Epithelial cell of esophagus (primary cell): ENCODE measurements at regions not wholly inside any gene's neighbourhood (a gene's known extent, or its start where the extent isn't known, plus 50 kb on each side); places are given as distances from the start of the nearest gene placed in this dataset.

Experiments
- DNase-seq: peaks from one replicate; pipeline ENCODE4 v3.0.0; 2010; ENCODE audit warnings: low read depth
- H3K4me3 ChIP-seq: 2 replicates; pipeline ENCODE4 v1.5.1; 2011; ENCODE audit warnings: mild to moderate bottlenecking, low read length, control low read depth
- CTCF ChIP-seq: IDR thresholded peaks from 2 replicates; pipeline ENCODE4 v1.5.1; 2011; ENCODE audit warnings: low read depth, mild to moderate bottlenecking, low read length, control low read depth, inconsistent platforms; ENCODE audit not compliant: insufficient read depth; ENCODE audit errors: missing control alignments

DNA sequence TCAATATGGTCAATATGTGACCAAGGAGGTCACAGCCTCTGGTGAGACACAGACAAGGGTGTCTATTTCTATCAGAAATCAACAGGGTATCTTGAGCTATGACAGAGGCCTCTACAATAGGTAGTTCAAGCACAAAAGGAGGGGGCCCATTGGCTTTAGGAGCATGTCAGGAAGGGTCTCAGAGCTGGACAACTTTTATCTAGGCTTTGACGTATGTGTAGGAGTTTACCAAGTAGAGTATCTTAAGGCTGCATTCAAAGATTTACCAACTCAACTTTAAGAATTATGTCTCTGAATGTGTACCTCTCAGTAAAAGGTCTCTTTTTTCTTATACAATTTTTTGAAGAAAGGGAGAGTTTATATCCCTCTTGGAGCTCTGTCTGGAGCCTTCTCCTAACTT, 297.2 kb downstream of the NSG2 start:
- no peak overlapping the region for H3K4me3 ChIP-seq
- no peak for DNase-seq

DNA sequence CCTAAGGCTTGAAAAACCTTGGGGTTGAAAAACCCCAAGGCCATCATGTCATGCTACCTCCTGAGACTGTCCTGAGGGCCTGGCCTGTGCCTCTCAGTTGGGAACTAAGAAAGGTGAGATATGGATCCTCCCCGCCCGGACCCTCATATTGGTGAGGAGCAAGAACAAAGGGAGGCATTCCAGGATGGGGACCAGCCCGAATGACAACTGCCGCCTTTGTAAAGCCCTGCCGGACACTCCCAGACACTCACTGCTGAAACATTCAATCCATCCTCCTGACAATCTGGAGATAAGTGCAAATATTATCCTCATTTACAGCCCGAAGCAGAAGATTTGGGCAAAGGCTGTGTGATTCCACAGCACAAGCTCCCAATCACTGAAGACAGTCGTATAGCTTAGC, 298.3 kb downstream of the NSG2 start:
- H3K4me3 ChIP-seq, result no peak overlapping the region
- no peak for DNase-seq
- no peak for TF ChIP-seq CTCF

More for the DNA sequence above, 297.2 kb downstream of the NSG2 start:
- no peak for TF ChIP-seq CTCF

DNA sequence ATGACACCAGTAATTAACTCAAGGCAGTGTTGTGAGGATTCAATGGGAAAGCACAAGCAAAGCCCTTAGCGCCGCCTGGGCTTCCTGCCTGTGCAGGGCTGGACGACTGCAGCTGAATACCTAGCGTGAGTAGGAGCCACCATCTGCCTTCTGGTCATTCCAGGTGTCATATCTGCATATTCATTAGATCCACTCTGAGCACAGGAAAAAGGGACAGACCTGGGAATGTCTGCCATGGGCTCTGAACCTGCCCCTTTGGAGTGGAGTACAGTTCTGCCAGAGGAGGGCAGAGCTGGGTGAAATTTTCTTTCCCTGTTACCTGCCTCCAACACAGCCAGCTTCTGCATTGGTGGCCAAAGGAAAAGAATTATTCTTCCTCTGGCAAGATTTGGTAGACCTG, 298.8 kb downstream of the NSG2 start:
- DNase-seq, result no peak
- no peak for TF ChIP-seq CTCF
- H3K4me3 ChIP-seq, result no peak overlapping the region

DNA sequence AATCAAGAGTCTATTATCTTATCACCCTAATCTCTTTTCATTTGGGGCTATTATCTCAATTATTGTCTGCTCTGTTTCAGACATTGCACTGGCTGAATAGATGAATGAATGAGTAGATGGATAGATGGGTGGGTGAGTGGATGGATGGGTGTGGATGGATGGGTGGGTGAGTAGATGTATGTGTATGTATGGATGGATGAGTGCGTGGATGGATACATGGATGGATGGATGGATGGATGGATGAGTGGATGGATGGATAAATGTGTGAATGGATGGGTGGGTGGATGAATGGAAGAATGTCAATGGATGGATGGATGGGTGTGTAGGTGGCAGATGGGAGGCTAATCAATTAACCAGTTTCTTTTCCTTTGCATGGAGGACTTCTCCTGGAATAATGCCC, 301.7 kb downstream of the NSG2 start:
- no peak for TF ChIP-seq CTCF
- no peak for DNase-seq
- no peak overlapping the region for H3K4me3 ChIP-seq

DNA sequence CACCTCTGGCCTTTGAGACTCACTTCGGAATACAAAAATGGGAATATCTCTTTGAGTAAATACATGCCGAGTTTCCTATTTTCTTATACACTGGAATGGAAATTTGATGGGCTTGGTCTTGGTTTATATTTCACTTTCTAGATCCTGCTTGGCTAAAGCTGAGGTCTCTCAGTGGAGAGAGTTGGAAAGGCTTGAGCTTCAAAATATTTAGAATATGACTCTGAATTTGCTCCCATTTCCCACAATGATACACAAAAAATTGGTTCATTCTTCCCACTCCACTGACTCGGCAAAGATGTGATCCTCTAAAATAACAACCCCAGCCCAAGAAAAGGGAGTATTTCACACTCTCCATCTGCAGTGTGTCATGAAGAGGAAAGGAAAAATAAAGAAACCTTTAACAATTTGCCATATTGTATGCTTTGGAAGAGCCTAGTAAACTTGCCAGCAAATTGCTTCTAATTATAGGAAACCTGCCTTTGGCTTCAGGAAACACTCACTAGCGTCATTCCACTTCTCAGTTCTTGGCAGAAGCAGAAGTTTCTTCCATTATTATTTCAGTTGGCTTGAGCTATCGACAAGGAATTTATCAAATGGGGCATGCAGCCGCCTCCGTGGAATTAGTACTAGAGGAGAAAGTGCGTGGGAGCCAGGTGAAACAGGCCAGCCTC, 302.9 kb downstream of the NSG2 start:
- no peak overlapping the region for H3K4me3 ChIP-seq
- no peak for DNase-seq
- TF ChIP-seq CTCF, result no peak

DNA sequence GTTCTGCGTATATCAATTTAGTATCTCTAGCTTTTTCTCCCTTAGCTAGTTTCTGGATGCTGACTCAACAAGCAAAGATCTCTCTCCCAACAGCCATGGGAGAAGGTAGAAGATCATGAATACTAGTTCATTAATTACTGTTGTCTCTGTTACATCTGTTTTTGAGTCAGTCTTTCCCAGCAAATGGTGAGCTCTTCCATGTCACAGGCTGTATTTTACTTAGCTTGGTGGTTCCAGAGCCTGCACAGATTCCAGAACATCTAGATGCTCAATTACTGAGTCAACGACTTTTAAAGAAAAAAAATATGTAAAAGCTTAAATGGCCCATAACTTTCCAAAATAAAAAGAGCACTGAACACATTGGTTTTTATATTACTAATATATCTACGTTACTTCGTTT, 307.2 kb downstream of the NSG2 start:
- no peak for TF ChIP-seq CTCF
- no peak for DNase-seq
- no peak overlapping the region for H3K4me3 ChIP-seq

DNA sequence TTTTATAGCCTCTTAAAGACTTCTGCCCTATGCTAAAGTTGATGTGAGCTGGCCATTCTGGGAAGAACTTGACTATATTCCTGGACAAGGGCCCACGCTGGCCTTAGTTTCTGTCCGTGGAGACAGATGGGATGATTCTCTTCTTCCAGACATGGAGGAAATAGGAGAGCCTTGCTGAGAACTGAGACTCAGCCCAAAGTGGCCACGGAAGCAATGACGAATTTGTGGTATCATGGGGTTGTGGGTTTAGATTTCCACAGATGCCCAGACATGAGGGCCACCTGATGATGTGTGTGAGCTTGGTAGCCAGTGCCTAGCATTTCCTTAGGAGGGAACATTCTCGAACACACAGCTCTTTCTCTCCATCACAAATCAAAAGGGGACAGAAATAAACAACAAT, 309.1 kb downstream of the NSG2 start:
- no peak for TF ChIP-seq CTCF
- no peak overlapping the region for H3K4me3 ChIP-seq
- no peak for DNase-seq
